ENCODE measurements at regions not wholly inside any gene's neighbourhood (a gene's known extent, or its start where the extent isn't known, plus 50 kb on each side); places are given as distances from the start of the nearest gene placed in this dataset.

GRCh38 chr16:62882552-62883221 is 846.4 kb upstream of the CDH8 start:
- Histone ChIP-seq H3K4me3 (ENCODE audit: low read length) (no peak overlapping the region), H3K27me3 (ENCODE audit: control insufficient read depth, insufficient read depth, low read length) (no peaks in the 10 kb centered on the region), H3K4me1 (ENCODE audit: control insufficient read depth, insufficient read depth, low read length) (no peaks in the 10 kb centered on the region), H3K36me3 (ENCODE audit: control insufficient read depth, insufficient read depth, low read length) (no peaks in the 10 kb centered on the region; the same call in 1 of the 2 replicates), H3K27ac (ENCODE audit: low read length) (no peak overlapping the region), H3K9me3 (ENCODE audit: control insufficient read depth, insufficient read depth, low read length) (no peaks in the 10 kb centered on the region)
- DNase-seq (ENCODE audit: low read depth, low spot score) = no peak
- no CpG with 5 or more reads among the region's 5 CpGs for WGBS (ENCODE audit: insufficient coverage, insufficient read length)

GRCh38 chr16:62876133-62876532 is 839.9 kb upstream of the CDH8 start:
- H3K27ac ChIP-seq (ENCODE audit: low read length) = no peak overlapping the region
- no CpG with 5 or more reads among the region's 1 CpG for WGBS (ENCODE audit: insufficient coverage, insufficient read length)
- no peak for DNase-seq (ENCODE audit: low read depth, low spot score)
- no peaks in the 10 kb centered on the region; the same call in 1 of the 2 replicates for H3K36me3 ChIP-seq (ENCODE audit: control insufficient read depth, insufficient read depth, low read length)
- H3K9me3 ChIP-seq (ENCODE audit: control insufficient read depth, insufficient read depth, low read length) = no peaks in the 10 kb centered on the region
- no peaks in the 10 kb centered on the region for H3K27me3 ChIP-seq (ENCODE audit: control insufficient read depth, insufficient read depth, low read length)
- H3K4me3 ChIP-seq (ENCODE audit: low read length) = no peak overlapping the region
- H3K4me1 ChIP-seq (ENCODE audit: control insufficient read depth, insufficient read depth, low read length) = no peaks in the 10 kb centered on the region

GRCh38 chr16:62872339-62872738 is 836.1 kb upstream of the CDH8 start:
- Histone ChIP-seq H3K9me3 (ENCODE audit: control insufficient read depth, insufficient read depth, low read length) (no peaks in the 10 kb centered on the region), H3K4me3 (ENCODE audit: low read length) (no peak overlapping the region), H3K4me1 (ENCODE audit: control insufficient read depth, insufficient read depth, low read length) (no peaks in the 10 kb centered on the region), H3K36me3 (ENCODE audit: control insufficient read depth, insufficient read depth, low read length) (no peaks in the 10 kb centered on the region), H3K27ac (ENCODE audit: low read length) (no peak overlapping the region), H3K27me3 (ENCODE audit: control insufficient read depth, insufficient read depth, low read length) (no peaks in the 10 kb centered on the region)
- no peak for DNase-seq (ENCODE audit: low read depth, low spot score)
- WGBS (ENCODE audit: insufficient coverage, insufficient read length) = no CpG with 5 or more reads among the region's 1 CpG

- H3K4me1 ChIP-seq (ENCODE audit: control insufficient read depth, insufficient read depth, low read length) = no peaks in the 10 kb centered on the region
- no peaks in the 10 kb centered on the region for H3K27me3 ChIP-seq (ENCODE audit: control insufficient read depth, insufficient read depth, low read length)
- DNase-seq (ENCODE audit: low read depth, low spot score) = no peak
- H3K9me3 ChIP-seq (ENCODE audit: control insufficient read depth, insufficient read depth, low read length) = no peaks in the 10 kb centered on the region
- H3K36me3 ChIP-seq (ENCODE audit: control insufficient read depth, insufficient read depth, low read length) = no peaks in the 10 kb centered on the region
- H3K4me3 ChIP-seq (ENCODE audit: low read length) = no peak overlapping the region
- H3K27ac ChIP-seq (ENCODE audit: low read length) = no peak overlapping the region
Observed at GRCh38 chr16:62870554-62870953, 834.3 kb upstream of the CDH8 start.

- no CpG with 5 or more reads among the region's 4 CpGs for WGBS (ENCODE audit: insufficient coverage, insufficient read length)
- no peak for DNase-seq (ENCODE audit: low read depth, low spot score)
- Histone ChIP-seq H3K4me3 (ENCODE audit: low read length) (no peak overlapping the region), H3K27ac (ENCODE audit: low read length) (no peak overlapping the region), H3K36me3 (ENCODE audit: control insufficient read depth, insufficient read depth, low read length) (no peaks in the 10 kb centered on the region), H3K27me3 (ENCODE audit: control insufficient read depth, insufficient read depth, low read length) (no peaks in the 10 kb centered on the region), H3K4me1 (ENCODE audit: control insufficient read depth, insufficient read depth, low read length) (no peaks in the 10 kb centered on the region), H3K9me3 (ENCODE audit: control insufficient read depth, insufficient read depth, low read length) (no peaks in the 10 kb centered on the region)
Observed at GRCh38 chr16:62869837-62870236, 833.6 kb upstream of the CDH8 start.

- Histone ChIP-seq H3K27me3 (ENCODE audit: control insufficient read depth, insufficient read depth, low read length) (no peaks in the 10 kb centered on the region), H3K4me3 (ENCODE audit: low read length) (no peak overlapping the region), H3K9me3 (ENCODE audit: control insufficient read depth, insufficient read depth, low read length) (no peaks in the 10 kb centered on the region), H3K36me3 (ENCODE audit: control insufficient read depth, insufficient read depth, low read length) (no peaks in the 10 kb centered on the region), H3K4me1 (ENCODE audit: control insufficient read depth, insufficient read depth, low read length) (no peaks in the 10 kb centered on the region), H3K27ac (ENCODE audit: low read length) (no peak overlapping the region)
- WGBS (ENCODE audit: insufficient coverage, insufficient read length) = no CpG with 5 or more reads among the region's 2 CpGs
- no peak for DNase-seq (ENCODE audit: low read depth, low spot score)
Observed at GRCh38 chr16:62863139-62863538, 826.9 kb upstream of the CDH8 start.

- H3K36me3 ChIP-seq (ENCODE audit: control insufficient read depth, insufficient read depth, low read length) = no peaks in the 10 kb centered on the region
- no peak overlapping the region for H3K27ac ChIP-seq (ENCODE audit: low read length)
- no peak overlapping the region for H3K4me3 ChIP-seq (ENCODE audit: low read length)
- H3K27me3 ChIP-seq (ENCODE audit: control insufficient read depth, insufficient read depth, low read length) = no peaks in the 10 kb centered on the region
- WGBS (ENCODE audit: insufficient coverage, insufficient read length) = no CpG with 5 or more reads among the region's 4 CpGs
- DNase-seq (ENCODE audit: low read depth, low spot score) = no peak
- no peaks in the 10 kb centered on the region for H3K4me1 ChIP-seq (ENCODE audit: control insufficient read depth, insufficient read depth, low read length)
- no peaks in the 10 kb centered on the region for H3K9me3 ChIP-seq (ENCODE audit: control insufficient read depth, insufficient read depth, low read length)
Observed at GRCh38 chr16:62853887-62854286, 817.6 kb upstream of the CDH8 start.

GRCh38 chr16:62846399-62847057 is 810.3 kb upstream of the CDH8 start:
- Histone ChIP-seq H3K4me3 (ENCODE audit: low read length) (no peak overlapping the region), H3K27me3 (ENCODE audit: control insufficient read depth, insufficient read depth, low read length) (no peaks in the 10 kb centered on the region; the same call in 1 of the 2 replicates), H3K4me1 (ENCODE audit: control insufficient read depth, insufficient read depth, low read length) (no peaks in the 10 kb centered on the region), H3K27ac (ENCODE audit: low read length) (no peak overlapping the region), H3K9me3 (ENCODE audit: control insufficient read depth, insufficient read depth, low read length) (no peaks in the 10 kb centered on the region), H3K36me3 (ENCODE audit: control insufficient read depth, insufficient read depth, low read length) (no peaks in the 10 kb centered on the region)
- no peak for DNase-seq (ENCODE audit: low read depth, low spot score)
- no CpG with 5 or more reads among the region's 2 CpGs for WGBS (ENCODE audit: insufficient coverage, insufficient read length)

GRCh38 chr16:62832214-62832613 is 796.0 kb upstream of the CDH8 start:
- no peaks in the 10 kb centered on the region for H3K27me3 ChIP-seq (ENCODE audit: control insufficient read depth, insufficient read depth, low read length)
- no peak for DNase-seq (ENCODE audit: low read depth, low spot score)
- H3K36me3 ChIP-seq (ENCODE audit: control insufficient read depth, insufficient read depth, low read length) = no peaks in the 10 kb centered on the region
- H3K9me3 ChIP-seq (ENCODE audit: control insufficient read depth, insufficient read depth, low read length) = no peaks in the 10 kb centered on the region
- no peak overlapping the region for H3K27ac ChIP-seq (ENCODE audit: low read length)
- 100% methylated on average over 1 of the region's 4 CpGs for WGBS (ENCODE audit: insufficient coverage, insufficient read length)
- H3K4me3 ChIP-seq (ENCODE audit: low read length) = no peak overlapping the region
- H3K4me1 ChIP-seq (ENCODE audit: control insufficient read depth, insufficient read depth, low read length) = no peaks in the 10 kb centered on the region

- H3K4me1 ChIP-seq (ENCODE audit: control insufficient read depth, insufficient read depth, low read length) = no peaks in the 10 kb centered on the region
- H3K4me3 ChIP-seq (ENCODE audit: low read length) = no peak overlapping the region
- H3K27me3 ChIP-seq (ENCODE audit: control insufficient read depth, insufficient read depth, low read length) = no peaks in the 10 kb centered on the region
- WGBS (ENCODE audit: insufficient coverage, insufficient read length) = no CpG with 5 or more reads among the region's 2 CpGs
- H3K36me3 ChIP-seq (ENCODE audit: control insufficient read depth, insufficient read depth, low read length) = no peaks in the 10 kb centered on the region
- DNase-seq (ENCODE audit: low read depth, low spot score) = no peak
- no peaks in the 10 kb centered on the region for H3K9me3 ChIP-seq (ENCODE audit: control insufficient read depth, insufficient read depth, low read length)
- no peak overlapping the region for H3K27ac ChIP-seq (ENCODE audit: low read length)
Observed at GRCh38 chr16:62831235-62831850, 795.1 kb upstream of the CDH8 start.
